Stimulated activated CD8-positive, alpha-beta memory T cell treated with anti-CD3 and anti-CD28 coated beads, Interleukin-12 subunit alpha, Interleukin-12 subunit beta, amount 100 ng/mL, for 4 hours (primary cell): ENCODE measurements at regions not wholly inside any gene's neighbourhood (a gene's known extent, or its start where the extent isn't known, plus 50 kb on each side); places are given as distances from the start of the nearest gene placed in this dataset.

Source experiments
- DNase-seq: peaks from one replicate; pipeline ENCODE4 v3.0.0-alpha.2; 2020; ENCODE audit warnings: low read depth

DNA sequence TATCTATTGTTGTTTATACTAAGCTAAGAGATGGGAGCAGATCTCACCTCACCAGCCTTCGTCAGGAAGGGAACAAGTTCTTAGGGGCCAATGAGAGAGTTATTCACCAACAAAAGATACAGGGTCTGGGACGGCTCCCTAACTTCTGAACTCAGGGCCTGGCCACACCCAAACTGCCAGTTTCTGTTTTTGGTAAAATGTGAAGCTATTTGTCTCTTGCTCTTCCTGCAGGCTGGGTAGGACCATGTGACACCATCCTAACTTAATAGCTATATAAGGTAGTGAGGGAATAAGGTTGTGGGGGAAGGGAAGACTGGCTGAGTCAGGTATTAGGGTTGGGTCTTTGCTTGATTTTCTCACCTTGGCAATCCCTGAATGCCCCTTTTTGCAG, 480.5 kb downstream of the KDM4C start:
- no peak for DNase-seq

DNA sequence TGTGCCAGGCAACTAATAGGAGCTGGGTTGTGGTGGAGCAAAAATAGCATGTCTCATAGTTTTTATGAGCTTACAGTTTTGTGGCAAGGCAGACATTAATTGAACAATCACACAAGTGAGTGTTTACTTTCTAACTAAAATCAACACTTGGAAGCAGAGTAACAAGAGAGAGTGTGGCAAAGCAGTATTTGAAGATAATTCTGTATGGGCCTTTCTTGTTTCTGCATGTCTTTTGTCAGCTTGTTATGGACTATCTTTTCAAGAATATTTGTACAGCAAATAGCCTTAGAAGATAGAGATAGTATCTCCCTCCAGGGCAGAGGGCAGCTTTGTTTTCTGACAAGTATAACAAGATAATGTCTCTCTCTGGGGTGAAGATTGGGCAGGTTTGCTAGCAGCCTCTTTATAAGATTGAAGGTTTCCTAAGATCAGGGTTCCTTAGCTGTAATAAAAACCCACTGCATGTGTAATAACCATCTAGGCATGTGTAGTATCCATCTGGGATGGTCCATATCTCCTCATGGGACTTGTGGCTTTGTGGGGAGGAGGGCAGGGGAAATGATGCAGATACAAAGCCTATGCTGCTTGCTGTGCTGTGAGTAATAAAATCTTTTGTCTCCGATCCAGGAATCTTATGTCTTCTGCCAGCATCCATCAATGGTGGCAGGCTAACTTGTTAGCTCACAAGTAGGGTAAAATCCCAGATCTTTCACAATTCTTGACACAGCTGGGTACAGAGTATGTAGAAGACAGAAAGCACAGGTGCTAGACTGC, 479.9 kb downstream of the KDM4C start:
- DNase-seq = no peak

DNA sequence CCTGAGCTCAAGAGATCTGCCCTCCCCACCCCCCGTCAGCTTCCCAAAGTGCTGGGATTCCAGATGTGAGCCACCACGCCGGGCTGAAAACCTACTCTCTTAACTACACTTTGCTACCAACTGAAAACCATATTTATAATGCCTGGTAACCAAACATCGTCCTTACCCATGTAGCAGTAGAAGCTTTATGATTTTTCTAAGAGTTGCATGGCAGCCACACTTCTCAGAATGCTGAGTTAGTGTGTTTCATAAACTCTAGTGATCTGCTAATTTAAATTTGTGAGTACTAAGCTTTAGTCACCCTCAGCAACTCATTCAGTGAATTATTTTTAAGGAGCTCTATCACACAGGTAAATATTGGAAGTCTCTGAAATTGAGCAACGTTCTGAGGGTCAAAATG, 478.4 kb downstream of the KDM4C start:
- no peak for DNase-seq

DNA sequence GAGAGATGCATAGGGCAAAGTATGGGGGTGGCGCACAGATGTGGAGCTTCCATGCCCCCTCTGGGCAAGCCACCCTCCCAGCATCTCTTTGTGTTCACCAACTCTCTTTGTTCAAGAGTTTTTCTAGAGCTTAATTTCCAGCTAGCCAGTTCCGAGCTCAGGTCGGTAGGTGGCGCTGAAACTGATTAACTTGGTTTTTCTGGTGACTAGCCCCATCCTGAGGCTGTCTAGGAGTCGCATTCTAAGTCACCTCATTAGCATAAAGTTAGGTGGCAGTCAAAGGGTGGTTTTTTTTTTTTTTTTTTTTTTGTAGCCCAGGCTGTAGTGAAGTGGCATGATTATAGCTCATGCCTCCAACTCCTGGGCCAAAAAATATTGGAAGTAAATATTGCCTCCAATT, 476.4 kb downstream of the KDM4C start:
- DNase-seq = no peak

DNA sequence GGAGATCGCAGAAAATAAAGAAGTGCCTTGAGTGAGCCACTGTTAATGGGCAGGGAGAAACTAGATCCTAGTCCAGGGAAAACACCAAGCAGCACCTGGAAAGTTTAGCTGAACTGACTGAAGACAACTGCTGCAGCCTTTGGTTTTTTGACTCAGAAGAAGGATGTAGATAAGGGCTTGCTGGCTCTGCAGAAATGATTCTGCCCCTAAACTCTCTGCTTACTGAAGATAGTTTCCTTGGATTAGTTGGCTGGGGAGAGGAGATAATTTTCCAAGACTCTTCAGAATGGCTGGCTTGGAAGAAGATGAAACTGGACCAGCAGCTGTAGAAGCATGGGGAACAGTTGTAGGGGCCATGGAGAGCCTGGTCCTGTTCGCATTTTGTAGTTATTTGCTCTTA, 471.8 kb downstream of the KDM4C start:
- no peak for DNase-seq

DNA sequence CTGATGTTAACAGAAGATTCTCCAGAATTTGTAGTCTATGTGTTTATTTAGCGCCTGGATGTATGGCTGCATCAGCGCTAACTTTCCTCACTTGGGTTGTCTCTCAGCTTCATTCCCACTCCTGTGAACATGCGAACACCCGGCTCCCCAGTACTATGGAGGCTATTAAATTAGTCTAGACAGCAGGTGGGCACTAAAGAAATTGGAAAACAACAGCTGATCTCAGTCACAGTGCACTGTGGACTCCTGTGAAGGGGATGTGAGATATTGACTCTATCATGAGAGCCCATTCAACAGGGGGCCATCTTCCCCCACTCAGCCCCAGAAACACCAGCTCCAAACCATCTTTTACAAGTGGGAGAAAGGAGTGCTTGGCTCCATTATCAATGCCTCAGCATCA, 471.0 kb downstream of the KDM4C start:
- no peak for DNase-seq

DNA sequence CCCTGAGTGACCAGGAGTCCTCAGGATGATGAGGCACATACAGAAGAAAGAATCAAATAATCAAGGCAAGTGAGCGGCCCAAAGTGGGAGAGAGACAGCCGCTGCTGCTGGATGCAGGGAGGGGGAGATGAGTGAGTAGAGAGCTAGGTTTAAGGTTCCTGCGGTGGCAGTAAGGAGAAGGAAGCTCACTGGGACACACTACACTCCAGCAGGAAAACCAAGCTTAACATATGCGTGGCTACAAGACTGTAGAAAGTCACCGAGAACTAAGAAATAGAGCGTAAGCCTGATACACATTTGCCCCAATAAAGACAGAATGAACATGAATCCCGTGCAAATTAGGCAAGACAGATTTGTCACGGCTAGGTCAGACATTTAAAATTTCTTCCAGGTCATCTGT, 470.2 kb downstream of the KDM4C start:
- DNase-seq = no peak

DNA sequence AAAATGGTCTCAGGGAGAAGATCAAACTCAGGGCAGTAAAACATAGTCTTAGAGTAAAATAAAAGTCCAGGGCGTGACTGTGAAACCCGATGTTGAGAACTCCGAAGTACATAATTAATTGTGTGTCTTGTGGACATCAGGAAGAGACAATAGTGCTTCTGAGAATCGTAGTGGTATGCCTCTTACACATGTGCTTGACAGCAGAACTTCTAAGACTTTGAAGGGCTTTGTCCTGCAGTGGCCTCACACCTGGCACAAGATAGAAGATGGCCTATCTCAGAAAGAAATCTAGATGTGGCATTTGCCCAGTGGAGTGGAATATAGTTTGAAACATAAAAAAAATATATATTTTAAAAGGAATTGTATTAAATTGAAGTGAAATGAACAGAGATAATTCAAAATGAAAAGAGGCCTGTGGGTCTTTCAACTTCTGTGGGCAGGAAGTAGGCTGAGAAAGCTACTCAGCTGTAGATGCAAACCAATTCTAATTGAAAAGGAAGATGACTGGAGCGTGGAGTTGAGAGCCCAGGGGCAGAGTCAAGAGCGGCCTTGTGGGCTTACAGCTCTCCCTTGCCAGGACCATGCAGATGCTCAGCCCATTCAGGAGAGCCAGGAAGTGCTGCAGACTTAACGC, 468.4 kb downstream of the KDM4C start:
- no peak for DNase-seq
